ENCODE measurements at regions not wholly inside any gene's neighbourhood (a gene's known extent, or its start where the extent isn't known, plus 50 kb on each side); places are given as distances from the start of the nearest gene placed in this dataset.

DNA sequence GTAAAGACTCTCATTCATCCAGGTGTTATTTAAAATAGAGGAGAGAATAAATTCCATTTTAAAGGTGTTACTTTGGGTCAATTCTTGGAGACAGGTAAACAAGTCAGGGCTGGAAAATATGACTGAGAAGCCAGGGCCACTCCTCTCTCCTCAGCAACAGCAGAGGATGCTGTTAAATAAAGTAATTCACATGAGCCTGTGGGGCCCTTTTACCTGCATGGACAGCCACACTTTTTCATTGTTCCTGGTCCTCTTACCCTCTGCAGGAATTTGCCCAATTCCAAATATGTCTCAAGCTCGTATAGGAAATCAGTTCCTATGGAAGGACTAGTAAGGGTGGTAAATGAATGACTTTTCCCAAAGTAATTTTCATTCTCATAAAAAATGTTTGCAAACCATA lies 420.1 kb upstream of the KLF6 start:
- H3K36me3 ChIP-seq (ENCODE audit: control insufficient read depth, insufficient read depth, low read length): no peaks in the 10 kb centered on the region
- no peak overlapping the region for H2AFZ ChIP-seq (ENCODE audit: low read depth, low read length)
- CTCF ChIA-PET (ENCODE audit: low intra/inter-chr PET ratio): no interaction called here
- H3K9me1 ChIP-seq (ENCODE audit: control insufficient read depth, insufficient read depth, low read length): no peaks in the 10 kb centered on the region
- intact Hi-C loops (cut with micrococcal nuclease) (no loop called here), in situ Hi-C loops (cut with MboI) (no loop called here)
- peaks cover 7 to 24% of the 10 kb centered on the region in 2 experiments; a peak in 3 of 5 replicates for H3K27me3 ChIP-seq (ENCODE audit: control insufficient read depth in 2 of 2, insufficient read depth in 2 of 2, low read length in 2 of 2)
- no peak overlapping the region for H3K9ac ChIP-seq (ENCODE audit: insufficient read depth in 1 of 2, low read depth in 2 of 2, low read length in 2 of 2)
- no peak overlapping the region for H3K4me2 ChIP-seq (ENCODE audit: insufficient read depth, low read length)
- no peak for FAIRE-seq
- H4K20me1 ChIP-seq (replicated peaks; ENCODE audit: control insufficient read depth, insufficient read depth, low read length): no peaks in the 10 kb centered on the region
- TF ChIP-seq NR2C1 (IDR thresholded peaks at IDR 0.05) (no peak), NR2C1 (tag; IDR thresholded peaks at IDR 0.05) (no peak), ESRRA (IDR thresholded peaks at IDR 0.05; ENCODE audit: borderline replicate concordance, low read depth) (no peak), GABPA (tag; conservative IDR thresholded peaks at IDR 0.05; ENCODE audit: low read depth) (no peak), CTBP1 (IDR thresholded peaks at IDR 0.05; ENCODE audit: borderline replicate concordance) (no peak), ZNF449 (CRISPR knock-in tag; IDR thresholded peaks at IDR 0.05) (no peak), BHLHE40 (IDR thresholded peaks at IDR 0.05; ENCODE audit: low read length) (no peak), DNMT1 (IDR thresholded peaks at IDR 0.05) (no peak), ZSCAN32 (CRISPR knock-in tag; IDR thresholded peaks at IDR 0.05) (no peak), SIRT6 (IDR thresholded peaks at IDR 0.05; ENCODE audit: low read depth, low read length) (no peak), E2F6 (IDR thresholded peaks at IDR 0.05; ENCODE audit: borderline replicate concordance in 1 of 2, extremely low read depth in 1 of 2, insufficient read depth in 1 of 2, insufficient read length in 1 of 2, low read depth in 1 of 2, low read length in 1 of 2, poor library complexity in 1 of 2, severe bottlenecking in 1 of 2) (no peak), MTA3 (IDR thresholded peaks at IDR 0.05; ENCODE audit: borderline replicate concordance) (no peak)
- no peak overlapping the region for H3K4me3 ChIP-seq
- POLR2A ChIA-PET: no interaction called here
- DNase-seq (ENCODE audit: extremely low read depth in 1 of 4, low spot score in 3 of 4): no peak
- 0% methylated on average over 1 of the region's 1 CpG for WGBS (ENCODE audit: insufficient coverage, low coverage, missing lambda C conversion rate)
- no TSS peak for BruUV-seq (replicated peaks)
- no peaks in the 10 kb centered on the region for H3K79me2 ChIP-seq (ENCODE audit: control insufficient read depth, insufficient read depth, low read length)
- no peaks in the 10 kb centered on the region for H3K9me3 ChIP-seq (replicated peaks; ENCODE audit: control insufficient read depth, insufficient read depth, low read depth, low read length)
- ATAC-seq: no peak
- no peak overlapping the region for H3K27ac ChIP-seq (ENCODE audit: extremely low read depth, low read depth, low read length)
- H3K4me1 ChIP-seq (replicated peaks in 1 of 2; ENCODE audit: control insufficient read depth in 2 of 2, insufficient read depth in 2 of 2, low read length in 2 of 2): no peaks in the 10 kb centered on the region

Data from K562 (cell line).